Fibroblast of lung (primary cell): ENCODE measurements at regions not wholly inside any gene's neighbourhood (a gene's known extent, or its start where the extent isn't known, plus 50 kb on each side); places are given as distances from the start of the nearest gene placed in this dataset.

Source experiments
- DNase-seq, 2 donors: peaks; one replicate each; pipeline versions ENCODE4 v3.0.0 to v3.0.0-alpha.2; 2010; ENCODE audit warnings: low read depth in 2 of 2
- H2AFZ ChIP-seq: 2 replicates; pipeline ENCODE4 v1.5.1; 2012; ENCODE audit warnings: low read length, control low read depth, inconsistent platforms
- H3K27ac ChIP-seq: 2 replicates; pipeline ENCODE4 v1.5.1; 2011; ENCODE audit warnings: low read length, control low read depth; ENCODE audit not compliant: insufficient read depth
- H3K27me3 ChIP-seq: 2 replicates; pipeline ENCODE4 v1.5.1; 2011; ENCODE audit warnings: mild to moderate bottlenecking, low read length; ENCODE audit not compliant: control insufficient read depth, insufficient read depth
- H3K36me3 ChIP-seq: 2 replicates; pipeline ENCODE4 v1.5.1; 2011; ENCODE audit warnings: low read length; ENCODE audit not compliant: control insufficient read depth, insufficient read depth
- H3K4me1 ChIP-seq: 2 replicates; pipeline ENCODE4 v1.5.1; 2011; ENCODE audit warnings: low read length; ENCODE audit not compliant: control insufficient read depth, insufficient read depth; ENCODE audit errors: extremely low read depth
- H3K4me2 ChIP-seq: 2 replicates; pipeline ENCODE4 v1.5.1; 2011; ENCODE audit warnings: low read length, control low read depth; ENCODE audit not compliant: insufficient read depth; ENCODE audit errors: extremely low read depth
- H3K4me3 ChIP-seq, 4 experiments: fragments of 200-600 bp in 1 of 4; sonication (generic) in 1 of 4; replicated peaks in 1 of 4; 2 replicates each; pipeline ENCODE4 v1.5.1; 2011 to 2016; ENCODE audit warnings: low read length in 4 of 4, low read depth in 3 of 4, mild to moderate bottlenecking in 3 of 4, control low read depth in 2 of 4, inconsistent platforms in 1 of 4, mixed read lengths in 1 of 4; ENCODE audit not compliant: insufficient read depth in 1 of 4; ENCODE audit errors: control extremely low read depth in 1 of 4
- H3K79me2 ChIP-seq: 2 replicates; pipeline ENCODE4 v1.5.1; 2012; ENCODE audit warnings: mild to moderate bottlenecking, low read length, inconsistent platforms; ENCODE audit not compliant: control insufficient read depth, insufficient read depth
- H3K9ac ChIP-seq: 2 replicates; pipeline ENCODE4 v1.5.1; 2011; ENCODE audit warnings: mild to moderate bottlenecking, low read length, control low read depth; ENCODE audit not compliant: insufficient read depth
- H3K9me3 ChIP-seq: 2 replicates; pipeline ENCODE4 v1.5.1; 2012; ENCODE audit warnings: low read depth, low read length; ENCODE audit not compliant: control insufficient read depth, insufficient read depth
- H4K20me1 ChIP-seq: 2 replicates; pipeline ENCODE4 v1.5.1; 2011; ENCODE audit warnings: low read length; ENCODE audit not compliant: control insufficient read depth, insufficient read depth; ENCODE audit errors: extremely low read depth
- EZH2 ChIP-seq: IDR thresholded peaks from 2 replicates; pipeline ENCODE4 v1.5.1; 2012; ENCODE audit warnings: low read length, control low read depth, mild to moderate bottlenecking; ENCODE audit errors: missing control alignments
- TF ChIP-seq, protein P1 (sequence below), 2 donors: IDR thresholded peaks in 1 of 2; conservative IDR thresholded peaks in 1 of 2; 1 replicate in 1 of 2; 2 replicates in 1 of 2; pipeline ENCODE4 v1.5.1; 2011 to 2012; ENCODE audit warnings: low read length in 2 of 2, control low read depth in 1 of 2, inconsistent platforms in 1 of 2, low read depth in 1 of 2, mild to moderate bottlenecking in 1 of 2

DNA sequence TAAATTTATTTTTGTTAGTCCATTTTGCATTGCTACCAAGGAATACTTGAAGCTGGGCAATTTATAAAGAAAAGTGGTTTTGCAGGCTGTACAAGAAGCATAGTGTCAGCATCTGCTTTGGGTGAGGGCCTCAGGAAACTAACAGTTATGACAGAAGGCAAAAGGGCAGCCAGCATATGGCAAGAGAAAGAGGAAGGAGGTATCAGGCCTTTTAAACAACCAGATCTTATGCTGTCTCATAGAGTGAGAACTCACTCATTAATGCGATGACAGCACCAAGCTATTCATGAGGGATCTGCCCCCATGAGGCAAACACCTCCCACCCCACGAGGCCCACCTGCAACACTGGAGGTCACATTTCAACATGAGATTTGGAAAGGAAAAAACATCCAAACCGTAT is 898.4 kb downstream of the KCNT2 start:
- TF ChIP-seq, protein P1, sequence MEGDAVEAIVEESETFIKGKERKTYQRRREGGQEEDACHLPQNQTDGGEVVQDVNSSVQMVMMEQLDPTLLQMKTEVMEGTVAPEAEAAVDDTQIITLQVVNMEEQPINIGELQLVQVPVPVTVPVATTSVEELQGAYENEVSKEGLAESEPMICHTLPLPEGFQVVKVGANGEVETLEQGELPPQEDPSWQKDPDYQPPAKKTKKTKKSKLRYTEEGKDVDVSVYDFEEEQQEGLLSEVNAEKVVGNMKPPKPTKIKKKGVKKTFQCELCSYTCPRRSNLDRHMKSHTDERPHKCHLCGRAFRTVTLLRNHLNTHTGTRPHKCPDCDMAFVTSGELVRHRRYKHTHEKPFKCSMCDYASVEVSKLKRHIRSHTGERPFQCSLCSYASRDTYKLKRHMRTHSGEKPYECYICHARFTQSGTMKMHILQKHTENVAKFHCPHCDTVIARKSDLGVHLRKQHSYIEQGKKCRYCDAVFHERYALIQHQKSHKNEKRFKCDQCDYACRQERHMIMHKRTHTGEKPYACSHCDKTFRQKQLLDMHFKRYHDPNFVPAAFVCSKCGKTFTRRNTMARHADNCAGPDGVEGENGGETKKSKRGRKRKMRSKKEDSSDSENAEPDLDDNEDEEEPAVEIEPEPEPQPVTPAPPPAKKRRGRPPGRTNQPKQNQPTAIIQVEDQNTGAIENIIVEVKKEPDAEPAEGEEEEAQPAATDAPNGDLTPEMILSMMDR (conservative IDR thresholded peaks at IDR 0.05 in 1 of 2, IDR thresholded peaks at IDR 0.05 in 1 of 2; ENCODE audit: low read depth in 1 of 2, low read length in 2 of 2), result no peak
- TF ChIP-seq EZH2, result no peak
- Histone ChIP-seq H2AFZ (no peak overlapping the region), H3K4me3 (no peak overlapping the region), H4K20me1 (no peaks in the 10 kb centered on the region), H3K27me3 (no peaks in the 10 kb centered on the region), H3K36me3 (no peaks in the 10 kb centered on the region), H3K4me2 (no peak overlapping the region), H3K4me1 (no peaks in the 10 kb centered on the region), H3K9ac (no peak overlapping the region), H3K27ac (no peak overlapping the region), H3K9me3 (no peaks in the 10 kb centered on the region), H3K79me2 (no peaks in the 10 kb centered on the region)
- no peak for DNase-seq

DNA sequence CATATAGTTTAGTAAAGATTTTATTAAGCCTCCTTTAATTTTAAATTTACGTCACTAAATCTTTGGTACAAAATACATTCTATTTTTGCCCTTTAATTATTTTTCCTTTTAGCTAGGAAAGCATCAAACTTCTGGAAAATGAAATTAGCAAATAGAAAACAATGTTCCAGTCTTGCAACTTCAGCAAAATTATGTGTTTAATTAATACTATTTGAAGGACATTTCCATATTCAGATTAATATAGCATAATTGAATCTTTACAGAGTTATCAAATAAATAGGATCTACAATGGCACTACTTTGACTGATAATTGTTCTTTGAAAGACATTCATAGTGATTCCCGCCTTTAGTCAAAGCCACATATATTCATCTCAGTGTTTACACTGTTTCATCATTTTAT is 904.2 kb downstream of the KCNT2 start:
- H3K9me3 ChIP-seq, result no peaks in the 10 kb centered on the region
- DNase-seq, result no peak
- no peak overlapping the region for H2AFZ ChIP-seq
- H3K9ac ChIP-seq, result no peak overlapping the region
- no peaks in the 10 kb centered on the region for H3K27me3 ChIP-seq
- H3K4me1 ChIP-seq, result no peaks in the 10 kb centered on the region
- no peaks in the 10 kb centered on the region for H3K36me3 ChIP-seq
- TF ChIP-seq, protein P1 (conservative IDR thresholded peaks at IDR 0.05 in 1 of 2, IDR thresholded peaks at IDR 0.05 in 1 of 2; ENCODE audit: low read depth in 1 of 2, low read length in 2 of 2), result no peak
- TF ChIP-seq EZH2, result no peak
- no peak overlapping the region for H3K27ac ChIP-seq
- no peak overlapping the region for H3K4me3 ChIP-seq
- no peaks in the 10 kb centered on the region for H4K20me1 ChIP-seq
- no peak overlapping the region for H3K4me2 ChIP-seq
- no peaks in the 10 kb centered on the region for H3K79me2 ChIP-seq

DNA sequence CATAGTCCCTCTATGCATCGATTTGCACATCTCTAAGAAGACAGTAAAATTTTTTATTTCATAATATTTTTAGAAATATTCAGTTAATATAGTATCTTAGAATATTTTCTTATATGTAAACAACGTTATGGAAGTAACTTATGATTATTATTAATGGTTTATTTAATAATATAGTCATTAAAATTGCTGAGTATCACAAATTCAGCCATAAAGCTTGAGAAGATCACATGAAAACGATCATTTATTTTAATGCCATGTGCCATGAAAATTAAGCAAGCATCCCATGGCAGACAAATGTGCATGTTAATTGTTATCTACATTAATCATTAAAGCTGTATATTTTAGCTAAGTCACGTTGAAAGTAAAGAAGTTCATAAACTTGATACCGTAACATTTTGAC is 907.1 kb downstream of the KCNT2 start:
- Histone ChIP-seq H3K9ac (no peak overlapping the region), H3K4me1 (no peaks in the 10 kb centered on the region), H3K4me2 (no peak overlapping the region), H3K4me3 (no peak overlapping the region), H3K79me2 (no peaks in the 10 kb centered on the region), H3K27ac (no peak overlapping the region), H3K9me3 (no peaks in the 10 kb centered on the region), H3K27me3 (no peaks in the 10 kb centered on the region), H3K36me3 (no peaks in the 10 kb centered on the region), H4K20me1 (no peaks in the 10 kb centered on the region), H2AFZ (no peak overlapping the region)
- no peak for DNase-seq
- TF ChIP-seq, protein P1 (conservative IDR thresholded peaks at IDR 0.05 in 1 of 2, IDR thresholded peaks at IDR 0.05 in 1 of 2; ENCODE audit: low read depth in 1 of 2, low read length in 2 of 2), result no peak
- TF ChIP-seq EZH2, result no peak
